ENCODE measurements at regions not wholly inside any gene's neighbourhood (a gene's known extent, or its start where the extent isn't known, plus 50 kb on each side); places are given as distances from the start of the nearest gene placed in this dataset.

DNA sequence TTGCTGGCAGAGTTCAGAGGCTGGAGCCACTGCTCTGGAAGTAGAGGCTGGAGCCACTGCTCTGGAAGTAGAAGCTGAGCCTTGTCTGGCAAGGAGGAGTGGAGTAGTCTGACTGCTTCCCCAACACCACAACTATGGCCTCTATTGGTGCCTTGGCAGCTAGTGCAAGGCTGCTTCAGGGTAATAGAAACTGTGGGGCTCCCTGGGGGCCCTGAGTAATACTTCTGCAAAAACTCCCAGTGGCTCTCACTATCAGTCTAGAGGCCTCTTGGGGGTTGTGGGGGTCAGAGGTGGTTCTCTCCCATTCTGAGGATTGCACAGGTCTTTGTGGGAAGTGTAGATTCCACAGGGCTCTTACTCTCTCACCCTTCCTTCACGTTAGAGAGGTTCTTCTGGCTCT, 629.0 kb upstream of the PTPRD start:
- peaks cover 2% of the 10 kb centered on the region for H3K9me3 ChIP-seq (ENCODE audit: severe bottlenecking)
- TF ChIP-seq, protein P1, sequence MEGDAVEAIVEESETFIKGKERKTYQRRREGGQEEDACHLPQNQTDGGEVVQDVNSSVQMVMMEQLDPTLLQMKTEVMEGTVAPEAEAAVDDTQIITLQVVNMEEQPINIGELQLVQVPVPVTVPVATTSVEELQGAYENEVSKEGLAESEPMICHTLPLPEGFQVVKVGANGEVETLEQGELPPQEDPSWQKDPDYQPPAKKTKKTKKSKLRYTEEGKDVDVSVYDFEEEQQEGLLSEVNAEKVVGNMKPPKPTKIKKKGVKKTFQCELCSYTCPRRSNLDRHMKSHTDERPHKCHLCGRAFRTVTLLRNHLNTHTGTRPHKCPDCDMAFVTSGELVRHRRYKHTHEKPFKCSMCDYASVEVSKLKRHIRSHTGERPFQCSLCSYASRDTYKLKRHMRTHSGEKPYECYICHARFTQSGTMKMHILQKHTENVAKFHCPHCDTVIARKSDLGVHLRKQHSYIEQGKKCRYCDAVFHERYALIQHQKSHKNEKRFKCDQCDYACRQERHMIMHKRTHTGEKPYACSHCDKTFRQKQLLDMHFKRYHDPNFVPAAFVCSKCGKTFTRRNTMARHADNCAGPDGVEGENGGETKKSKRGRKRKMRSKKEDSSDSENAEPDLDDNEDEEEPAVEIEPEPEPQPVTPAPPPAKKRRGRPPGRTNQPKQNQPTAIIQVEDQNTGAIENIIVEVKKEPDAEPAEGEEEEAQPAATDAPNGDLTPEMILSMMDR (IDR thresholded peaks at IDR 0.05; ENCODE audit: poor library complexity, severe bottlenecking): no peak
- H3K36me3 ChIP-seq (ENCODE audit: low read depth): no peaks in the 10 kb centered on the region
- H3K27me3 ChIP-seq (ENCODE audit: insufficient read depth, poor library complexity, severe bottlenecking): no peaks in the 10 kb centered on the region
- H3K4me1 ChIP-seq (ENCODE audit: insufficient read depth, poor library complexity, severe bottlenecking): no peaks in the 10 kb centered on the region
- no peak for DNase-seq (ENCODE audit: low spot score)
- H3K4me3 ChIP-seq (ENCODE audit: severe bottlenecking): no peak overlapping the region
- no peak overlapping the region for H3K27ac ChIP-seq (ENCODE audit: poor library complexity, severe bottlenecking)
- no peak for ATAC-seq (ENCODE audit: low read depth)

DNA sequence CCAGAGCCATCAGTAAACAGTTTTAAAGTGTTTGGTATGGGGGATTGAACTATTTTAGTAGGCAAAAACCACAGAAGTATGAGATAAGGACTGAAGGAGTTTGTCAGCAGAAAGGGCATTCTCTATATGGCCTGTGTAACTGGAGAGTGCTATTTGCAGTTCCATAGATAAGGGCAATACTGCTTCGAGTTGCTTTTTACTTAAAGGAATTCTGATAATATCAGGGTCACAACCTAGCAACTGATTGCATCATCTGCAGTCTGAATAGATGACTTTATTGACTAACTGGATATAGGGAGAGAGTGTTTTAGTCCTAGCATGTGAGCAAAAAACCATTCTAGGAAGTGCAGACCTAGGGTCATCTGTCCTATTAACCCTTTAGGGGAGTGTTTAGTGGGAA, 645.2 kb upstream of the PTPRD start:
- Histone ChIP-seq H3K4me3 (ENCODE audit: severe bottlenecking) (no peak overlapping the region), H3K27me3 (ENCODE audit: insufficient read depth, poor library complexity, severe bottlenecking) (no peaks in the 10 kb centered on the region), H3K4me1 (ENCODE audit: insufficient read depth, poor library complexity, severe bottlenecking) (no peaks in the 10 kb centered on the region), H3K9me3 (ENCODE audit: severe bottlenecking) (no peaks in the 10 kb centered on the region), H3K27ac (ENCODE audit: poor library complexity, severe bottlenecking) (no peak overlapping the region), H3K36me3 (ENCODE audit: low read depth) (no peaks in the 10 kb centered on the region)
- DNase-seq (ENCODE audit: low spot score) (no peak), ATAC-seq (ENCODE audit: low read depth) (no peak)
- TF ChIP-seq, protein P1 (IDR thresholded peaks at IDR 0.05; ENCODE audit: poor library complexity, severe bottlenecking): no peak

DNA sequence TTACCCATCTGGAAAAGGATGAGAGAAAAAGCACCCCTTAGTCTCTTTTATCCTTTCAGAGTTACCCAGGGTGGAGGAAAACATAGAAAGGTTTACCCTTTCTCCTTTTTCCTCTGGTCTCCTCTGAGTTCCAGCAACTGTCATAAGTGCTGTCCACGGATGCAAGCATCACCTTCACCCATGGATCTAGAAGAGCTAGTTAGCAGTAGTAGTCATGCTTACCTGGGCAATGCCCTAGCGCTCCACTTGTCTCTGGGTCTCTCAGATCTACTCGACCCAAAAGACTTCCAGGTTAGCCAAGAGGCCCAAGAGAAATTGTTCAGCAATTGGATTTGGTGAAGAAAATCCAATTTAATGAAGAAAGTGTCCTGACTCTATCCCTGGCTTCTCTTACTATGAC, 656.2 kb upstream of the PTPRD start:
- Histone ChIP-seq H3K4me1 (ENCODE audit: insufficient read depth, poor library complexity, severe bottlenecking) (no peaks in the 10 kb centered on the region), H3K27me3 (ENCODE audit: insufficient read depth, poor library complexity, severe bottlenecking) (no peaks in the 10 kb centered on the region), H3K36me3 (ENCODE audit: low read depth) (no peaks in the 10 kb centered on the region), H3K27ac (ENCODE audit: poor library complexity, severe bottlenecking) (no peak overlapping the region), H3K9me3 (ENCODE audit: severe bottlenecking) (peaks cover 5% of the 10 kb centered on the region), H3K4me3 (ENCODE audit: severe bottlenecking) (no peak overlapping the region)
- ATAC-seq (ENCODE audit: low read depth) (no peak), DNase-seq (ENCODE audit: low spot score) (no peak)
- TF ChIP-seq, protein P1 (IDR thresholded peaks at IDR 0.05; ENCODE audit: poor library complexity, severe bottlenecking): no peak

DNA sequence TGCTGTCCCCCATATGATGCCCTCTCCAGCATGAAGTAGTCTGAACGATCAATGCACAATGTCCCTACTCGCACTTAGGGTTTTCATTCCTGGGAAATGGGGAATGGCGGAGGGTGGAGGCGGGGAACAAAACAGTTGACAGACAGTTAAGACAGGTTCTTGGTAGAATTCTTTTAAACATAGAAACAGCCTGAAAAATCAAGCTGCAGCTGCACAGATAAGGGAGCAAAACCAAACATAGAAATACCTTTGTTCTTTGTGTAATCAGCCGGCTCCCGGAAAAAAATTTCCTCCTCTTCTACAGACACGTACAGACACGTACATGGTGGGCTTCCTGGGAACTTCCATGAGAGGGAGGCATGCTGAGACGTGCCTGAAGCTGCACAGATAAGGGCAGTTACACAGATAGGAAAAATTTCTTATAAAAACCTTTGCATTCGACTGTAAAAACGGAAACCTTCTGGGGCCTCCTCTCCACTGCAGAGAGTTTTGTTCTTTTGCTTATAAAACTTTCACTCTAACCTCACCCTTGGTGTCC, 662.4 kb upstream of the PTPRD start:
- ATAC-seq (ENCODE audit: low read depth): no peak; the same call in 2 of the 3 replicates
- TF ChIP-seq, protein P1 (IDR thresholded peaks at IDR 0.05; ENCODE audit: poor library complexity, severe bottlenecking): no peak
- Histone ChIP-seq H3K4me3 (ENCODE audit: severe bottlenecking) (no peak overlapping the region), H3K9me3 (ENCODE audit: severe bottlenecking) (peaks cover 2% of the 10 kb centered on the region), H3K4me1 (ENCODE audit: insufficient read depth, poor library complexity, severe bottlenecking) (no peaks in the 10 kb centered on the region), H3K27ac (ENCODE audit: poor library complexity, severe bottlenecking) (no peak overlapping the region), H3K36me3 (ENCODE audit: low read depth) (no peaks in the 10 kb centered on the region), H3K27me3 (ENCODE audit: insufficient read depth, poor library complexity, severe bottlenecking) (no peaks in the 10 kb centered on the region)
- DNase-seq (ENCODE audit: low spot score): no peak

DNA sequence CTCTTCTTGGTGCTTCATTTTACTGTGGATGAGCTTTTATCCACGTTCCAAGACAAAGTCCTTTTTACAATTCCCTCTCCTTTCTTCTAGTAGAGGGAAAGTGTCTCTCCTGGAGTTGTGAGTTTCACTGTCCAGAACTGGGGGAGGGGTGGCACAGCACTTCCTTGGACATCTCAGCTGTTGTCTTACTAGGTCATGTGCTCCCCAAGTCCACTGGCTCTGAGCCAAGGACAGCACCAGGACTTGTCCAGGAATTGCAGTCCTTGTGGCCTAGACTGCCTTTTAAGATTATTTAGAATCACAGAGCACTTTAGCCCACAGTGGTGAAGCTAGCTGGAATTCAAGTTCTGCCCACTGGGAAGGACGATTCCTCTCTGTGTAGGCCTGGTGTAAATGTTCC, 700.2 kb upstream of the PTPRD start:
- Histone ChIP-seq H3K27me3 (ENCODE audit: insufficient read depth, poor library complexity, severe bottlenecking) (peaks cover 3% of the 10 kb centered on the region), H3K36me3 (ENCODE audit: low read depth) (no peaks in the 10 kb centered on the region), H3K27ac (ENCODE audit: poor library complexity, severe bottlenecking) (no peak overlapping the region), H3K9me3 (ENCODE audit: severe bottlenecking) (no peaks in the 10 kb centered on the region), H3K4me3 (ENCODE audit: severe bottlenecking) (no peak overlapping the region), H3K4me1 (ENCODE audit: insufficient read depth, poor library complexity, severe bottlenecking) (no peaks in the 10 kb centered on the region)
- TF ChIP-seq, protein P1 (IDR thresholded peaks at IDR 0.05; ENCODE audit: poor library complexity, severe bottlenecking): no peak
- ATAC-seq (ENCODE audit: low read depth) (no peak), DNase-seq (ENCODE audit: low spot score) (no peak)

Measured in RWPE2 (cell line).